MCF 10A (cell line): ENCODE measurements at regions not wholly inside any gene's neighbourhood (a gene's known extent, or its start where the extent isn't known, plus 50 kb on each side); places are given as distances from the start of the nearest gene placed in this dataset.

Experiments used
- BruUV-seq: library from RNA; stranded (reverse); fragments of 400-500 nt; replicated peaks from 2 replicates; lab custom pipeline; 2021; lab: Mats Ljungman, UMichigan
- CTCF ChIA-PET: fragments of 300-600 bp; sonication (Branson Sonifier 250); formaldehyde crosslinking; extraction: SDS; loops from one replicate; lab custom pipeline; 2021; ENCODE audit warnings: antibody characterized with exemption, inconsistent platforms; lab: Yijun Ruan, JAX
- POLR2A ChIA-PET: fragments of 300-600, 350-650 bp; sonication (Branson Sonifier 250); formaldehyde crosslinking; extraction: SDS; loops from one replicate; lab custom pipeline; 2020; ENCODE audit warnings: antibody characterized with exemption, inconsistent platforms; lab: Yijun Ruan, JAX
- DNase-seq: peaks from one replicate; pipeline ENCODE4 v3.0.0-alpha.2; 2018; ENCODE audit not compliant: unreplicated experiment
- H3K27ac Mint-ChIP-seq: one replicate; pipeline ENCODE4 v1.8.0; 2022; ENCODE audit warnings: mild to moderate bottlenecking, low read depth, mixed read lengths; ENCODE audit not compliant: unreplicated experiment
- H3K27me3 Mint-ChIP-seq: one replicate; pipeline ENCODE4 v1.8.0; 2022; ENCODE audit warnings: mixed read lengths; ENCODE audit not compliant: insufficient read depth, unreplicated experiment
- H3K36me3 Mint-ChIP-seq: one replicate; pipeline ENCODE4 v1.8.0; 2022; ENCODE audit warnings: mild to moderate bottlenecking, moderate library complexity, mixed read lengths; ENCODE audit not compliant: insufficient read depth, unreplicated experiment
- H3K4me1 Mint-ChIP-seq: one replicate; pipeline ENCODE4 v1.8.0; 2022; ENCODE audit warnings: mixed read lengths; ENCODE audit not compliant: insufficient read depth, unreplicated experiment
- H3K4me3 Mint-ChIP-seq: one replicate; pipeline ENCODE4 v1.8.0; 2022; ENCODE audit warnings: mild to moderate bottlenecking, moderate library complexity, mixed read lengths; ENCODE audit not compliant: unreplicated experiment
- H3K9me3 Mint-ChIP-seq: one replicate; pipeline ENCODE4 v1.8.0; 2022; ENCODE audit warnings: mixed read lengths; ENCODE audit not compliant: unreplicated experiment
- intact Hi-C: fragments of 100-400 bp; cut with micrococcal nuclease; formaldehyde crosslinking; loops from 2 replicates; pipeline ENCODE4 v1.14.1; 2022
- TF ChIP-seq, protein P1 (sequence below): fragments of 200-600 bp; IDR thresholded peaks from one replicate; pipeline ENCODE4 v1.8.0; 2022; ENCODE audit warnings: antibody characterized with exemption, mild to moderate bottlenecking; ENCODE audit not compliant: unreplicated experiment

DNA sequence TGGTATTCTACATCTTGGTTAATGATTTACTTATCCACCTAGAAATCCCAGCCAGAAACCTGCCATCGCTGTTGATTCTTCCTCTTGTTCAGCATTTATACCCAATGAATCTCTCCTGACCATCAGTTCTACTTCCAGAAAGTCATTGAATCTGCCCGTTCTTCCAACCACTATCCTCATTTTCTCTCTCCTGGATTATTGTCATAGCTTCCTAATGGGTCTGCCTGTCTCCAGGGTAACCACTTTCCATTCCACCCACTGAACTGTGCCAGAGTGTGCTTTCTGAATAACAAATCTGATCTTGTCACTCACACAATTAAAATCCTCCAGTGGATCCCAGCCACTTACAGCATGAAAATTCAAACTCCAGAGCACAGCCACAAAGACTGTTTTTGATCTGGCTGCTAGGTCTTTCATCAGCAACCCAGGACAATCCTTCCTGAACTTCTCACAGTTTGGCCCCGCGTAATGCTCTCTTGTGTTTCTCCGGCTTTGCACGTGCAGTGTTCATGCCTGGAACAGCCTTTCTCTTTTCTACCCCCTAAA is 330.6 kb downstream of the SPRY2 start:
- TF ChIP-seq, protein P1, sequence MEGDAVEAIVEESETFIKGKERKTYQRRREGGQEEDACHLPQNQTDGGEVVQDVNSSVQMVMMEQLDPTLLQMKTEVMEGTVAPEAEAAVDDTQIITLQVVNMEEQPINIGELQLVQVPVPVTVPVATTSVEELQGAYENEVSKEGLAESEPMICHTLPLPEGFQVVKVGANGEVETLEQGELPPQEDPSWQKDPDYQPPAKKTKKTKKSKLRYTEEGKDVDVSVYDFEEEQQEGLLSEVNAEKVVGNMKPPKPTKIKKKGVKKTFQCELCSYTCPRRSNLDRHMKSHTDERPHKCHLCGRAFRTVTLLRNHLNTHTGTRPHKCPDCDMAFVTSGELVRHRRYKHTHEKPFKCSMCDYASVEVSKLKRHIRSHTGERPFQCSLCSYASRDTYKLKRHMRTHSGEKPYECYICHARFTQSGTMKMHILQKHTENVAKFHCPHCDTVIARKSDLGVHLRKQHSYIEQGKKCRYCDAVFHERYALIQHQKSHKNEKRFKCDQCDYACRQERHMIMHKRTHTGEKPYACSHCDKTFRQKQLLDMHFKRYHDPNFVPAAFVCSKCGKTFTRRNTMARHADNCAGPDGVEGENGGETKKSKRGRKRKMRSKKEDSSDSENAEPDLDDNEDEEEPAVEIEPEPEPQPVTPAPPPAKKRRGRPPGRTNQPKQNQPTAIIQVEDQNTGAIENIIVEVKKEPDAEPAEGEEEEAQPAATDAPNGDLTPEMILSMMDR: no peak
- no peaks in the 10 kb centered on the region for H3K36me3 Mint-ChIP-seq
- peaks cover 10% of the 10 kb centered on the region for H3K4me1 Mint-ChIP-seq
- intact Hi-C loops: no loop called here
- ChIA-PET POLR2A (interaction anchor here (0.8 kb wide), 1 partner anchor 35 kb away, joined by 3 read pairs; no protein-coding TSS in a partner anchor), CTCF (no interaction called here)
- no TSS peak for BruUV-seq
- no peak overlapping the region for H3K4me3 Mint-ChIP-seq
- H3K27me3 Mint-ChIP-seq: no peaks in the 10 kb centered on the region
- no peaks in the 10 kb centered on the region for H3K9me3 Mint-ChIP-seq
- no peak for DNase-seq
- no peak overlapping the region for H3K27ac Mint-ChIP-seq

GRCh38 chr13:80009760-80010159 is 331.2 kb downstream of the SPRY2 start:
- Mint-ChIP-seq H3K4me3 (no peak overlapping the region), H3K36me3 (no peaks in the 10 kb centered on the region), H3K9me3 (no peaks in the 10 kb centered on the region), H3K27me3 (no peaks in the 10 kb centered on the region), H3K4me1 (peaks cover 10% of the 10 kb centered on the region), H3K27ac (no peak overlapping the region)
- intact Hi-C loops: no loop called here
- POLR2A ChIA-PET: interaction anchor here (0.8 kb wide), 1 partner anchor 36 kb away, joined by 3 read pairs; no protein-coding TSS in a partner anchor
- no TSS peak for BruUV-seq
- DNase-seq: no peak
- CTCF ChIA-PET: no interaction called here
- TF ChIP-seq, protein P1: no peak

DNA sequence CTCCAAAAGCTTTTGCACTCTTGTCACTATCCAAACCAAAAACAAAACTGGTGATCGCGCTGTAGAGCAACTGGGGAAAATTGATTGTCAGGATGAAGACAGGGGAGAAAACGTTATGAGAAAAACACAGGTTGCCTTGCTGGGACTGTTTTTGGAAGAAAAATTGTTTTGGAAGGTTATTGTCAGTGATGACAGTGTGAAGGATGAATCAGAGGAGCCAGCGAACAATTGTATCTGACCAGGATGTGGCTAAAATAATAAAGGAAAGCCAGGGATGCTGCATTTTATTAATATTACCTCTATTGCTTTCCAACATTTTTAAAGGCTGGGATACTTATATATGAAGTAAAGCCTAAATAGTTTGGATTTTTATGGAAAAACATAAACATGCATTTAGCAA is 334.0 kb downstream of the SPRY2 start:
- ChIA-PET CTCF (no interaction called here), POLR2A (no interaction called here)
- peaks cover 3% of the 10 kb centered on the region for H3K4me1 Mint-ChIP-seq
- TF ChIP-seq, protein P1: no peak
- H3K9me3 Mint-ChIP-seq: no peaks in the 10 kb centered on the region
- no peaks in the 10 kb centered on the region for H3K36me3 Mint-ChIP-seq
- no TSS peak for BruUV-seq
- no peak for DNase-seq
- H3K4me3 Mint-ChIP-seq: no peak overlapping the region
- no peaks in the 10 kb centered on the region for H3K27me3 Mint-ChIP-seq
- H3K27ac Mint-ChIP-seq: no peak overlapping the region
- intact Hi-C loops: no loop called here

DNA sequence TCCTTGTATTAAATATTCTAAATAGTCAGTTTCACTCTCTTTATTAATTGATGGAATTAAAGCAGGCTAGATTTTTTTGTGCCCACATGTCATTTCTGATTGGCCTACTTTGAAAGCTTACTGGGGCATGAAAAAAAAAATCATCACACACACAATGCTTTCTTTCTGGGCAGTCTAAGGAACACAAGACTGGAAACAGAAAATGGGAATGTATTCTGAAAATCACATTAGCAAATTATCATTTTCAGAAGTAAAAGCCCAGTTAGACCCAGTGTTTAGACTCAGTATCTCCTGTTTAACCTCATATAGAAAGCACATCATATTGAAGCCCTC is 339.4 kb downstream of the SPRY2 start:
- Mint-ChIP-seq H3K4me3 (no peak overlapping the region), H3K36me3 (no peaks in the 10 kb centered on the region), H3K9me3 (no peaks in the 10 kb centered on the region), H3K4me1 (no peaks in the 10 kb centered on the region), H3K27ac (no peak overlapping the region), H3K27me3 (no peaks in the 10 kb centered on the region)
- TF ChIP-seq, protein P1: no peak
- POLR2A ChIA-PET: no interaction called here
- intact Hi-C loops: no loop called here
- DNase-seq: no peak
- no TSS peak for BruUV-seq
- CTCF ChIA-PET: no interaction called here
